NCI-H1436 treated with DMSO at 0.1 percent for 48 hours (cell line): ENCODE measurements at regions not wholly inside any gene's neighbourhood (a gene's known extent, or its start where the extent isn't known, plus 50 kb on each side); places are given as distances from the start of the nearest gene placed in this dataset.

Experiments used
- DNase-seq: peaks from one replicate; lab custom pipeline; 2025; lab: John Stamatoyannopoulos, UW

GRCh38 chr5:87872986-87873385 lies 395.7 kb downstream of the TMEM161B start:
- DNase-seq = no peak

GRCh38 chr5:87868792-87869191 lies 399.9 kb downstream of the TMEM161B start:
- DNase-seq = no peak

- no peak for DNase-seq
Observed at GRCh38 chr5:87867281-87867680, 401.4 kb downstream of the TMEM161B start.

- no peak for DNase-seq
Observed at GRCh38 chr5:87853541-87853940, 415.1 kb downstream of the TMEM161B start.

- DNase-seq = no peak
Observed at GRCh38 chr5:87851603-87852002, 417.0 kb downstream of the TMEM161B start.

GRCh38 chr5:87850843-87851242 lies 417.8 kb downstream of the TMEM161B start:
- no peak for DNase-seq

GRCh38 chr5:87845734-87846133 lies 422.9 kb downstream of the TMEM161B start:
- DNase-seq = no peak

GRCh38 chr5:87844866-87845265 lies 423.8 kb downstream of the TMEM161B start:
- no peak for DNase-seq

GRCh38 chr5:87844449-87844848 lies 424.2 kb downstream of the TMEM161B start:
- DNase-seq = no peak

- no peak for DNase-seq
Observed at GRCh38 chr5:87836696-87837095, 424.0 kb upstream of the CCNH start.

- no peak for DNase-seq
Observed at GRCh38 chr5:87831499-87831898, 418.8 kb upstream of the CCNH start.

GRCh38 chr5:87829217-87829551 lies 416.5 kb upstream of the CCNH start:
- DNase-seq = no peak

- no peak for DNase-seq
Observed at GRCh38 chr5:87828545-87829216, 416.0 kb upstream of the CCNH start.

GRCh38 chr5:87827539-87827938 lies 414.8 kb upstream of the CCNH start:
- DNase-seq = no peak

GRCh38 chr5:87826507-87826906 lies 413.8 kb upstream of the CCNH start:
- DNase-seq = no peak

GRCh38 chr5:87825583-87825982 lies 412.9 kb upstream of the CCNH start:
- DNase-seq = no peak

GRCh38 chr5:87807783-87808182 lies 395.1 kb upstream of the CCNH start:
- DNase-seq = no peak

GRCh38 chr5:87803352-87803751 lies 390.6 kb upstream of the CCNH start:
- DNase-seq = no peak

GRCh38 chr5:87791869-87792268 lies 379.1 kb upstream of the CCNH start:
- DNase-seq = no peak

- no peak for DNase-seq
Observed at GRCh38 chr5:87788416-87788815, 375.7 kb upstream of the CCNH start.

- DNase-seq = no peak
Observed at GRCh38 chr5:87787625-87788256, 375.0 kb upstream of the CCNH start.

- no peak for DNase-seq
Observed at GRCh38 chr5:87787086-87787485, 374.4 kb upstream of the CCNH start.

GRCh38 chr5:87786471-87786870 lies 373.7 kb upstream of the CCNH start:
- no peak for DNase-seq
